T follicular helper cell (primary cell): ENCODE measurements at regions not wholly inside any gene's neighbourhood (a gene's known extent, or its start where the extent isn't known, plus 50 kb on each side); places are given as distances from the start of the nearest gene placed in this dataset.
"Not testable (repeated sequence)": the region's sequence is repeated elsewhere in the genome, so short reads cannot be mapped to it uniquely, and the experiment has no call there.

Source experiments
- DNase-seq: peaks from one replicate; pipeline ENCODE4 v3.0.0-alpha.2; 2020; ENCODE audit warnings: low read depth

GRCh38 chr6:40152196-40152595 is 217.9 kb upstream of the MOCS1 start:
- no peak for DNase-seq

GRCh38 chr6:40148882-40149573 is 214.8 kb upstream of the MOCS1 start:
- DNase-seq = no peak

GRCh38 chr6:40146902-40147301 is 212.6 kb upstream of the MOCS1 start:
- DNase-seq = no peak

GRCh38 chr6:40139447-40139846 is 205.2 kb upstream of the MOCS1 start:
- DNase-seq = no peak

- DNase-seq = no peak
These were observed 204.0 kb upstream of the MOCS1 start for GRCh38 chr6:40138273-40138720.

GRCh38 chr6:40135491-40136072 is 201.3 kb upstream of the MOCS1 start:
- no peak for DNase-seq

- not testable (repeated sequence) for DNase-seq
These were observed 199.7 kb upstream of the MOCS1 start for GRCh38 chr6:40133981-40134380.

GRCh38 chr6:40131675-40132074 is 197.4 kb upstream of the MOCS1 start:
- no peak for DNase-seq

GRCh38 chr6:40128127-40128526 is 193.9 kb upstream of the MOCS1 start:
- no peak for DNase-seq

GRCh38 chr6:40125680-40126394 is 191.6 kb upstream of the MOCS1 start:
- DNase-seq = no peak

GRCh38 chr6:40124924-40125323 is 190.7 kb upstream of the MOCS1 start:
- no peak for DNase-seq

GRCh38 chr6:40116832-40117231 is 182.6 kb upstream of the MOCS1 start:
- DNase-seq = no peak

GRCh38 chr6:40112350-40112749 is 178.1 kb upstream of the MOCS1 start:
- DNase-seq = no peak

GRCh38 chr6:40108736-40109135 is 174.5 kb upstream of the MOCS1 start:
- no peak for DNase-seq

GRCh38 chr6:40106840-40107239 is 172.6 kb upstream of the MOCS1 start:
- no peak for DNase-seq

- DNase-seq = no peak
These were observed 164.5 kb upstream of the MOCS1 start for GRCh38 chr6:40098774-40099173.

GRCh38 chr6:40097590-40097989 is 163.3 kb upstream of the MOCS1 start:
- DNase-seq = no peak

GRCh38 chr6:40083141-40083920 is 149.1 kb upstream of the MOCS1 start:
- DNase-seq = no peak

GRCh38 chr6:40082278-40083043 is 148.2 kb upstream of the MOCS1 start:
- no peak for DNase-seq

GRCh38 chr6:40077736-40078135 is 143.5 kb upstream of the MOCS1 start:
- DNase-seq = no peak

GRCh38 chr6:40077315-40077714 is 143.1 kb upstream of the MOCS1 start:
- no peak for DNase-seq
